ENCODE measurements at regions not wholly inside any gene's neighbourhood (a gene's known extent, or its start where the extent isn't known, plus 50 kb on each side); places are given as distances from the start of the nearest gene placed in this dataset.
"Not testable (repeated sequence)": the region's sequence is repeated elsewhere in the genome, so short reads cannot be mapped to it uniquely, and the experiment has no call there.

GRCh38 chr3:176628101-176628639 lies 569.1 kb downstream of the TBL1XR1 start:
- Histone ChIP-seq H3K27ac (ENCODE audit: low read depth, low read length) (no peak overlapping the region), H3K27me3 (ENCODE audit: control insufficient read depth, insufficient read depth, low read length) (no peaks in the 10 kb centered on the region), H3K36me3 (ENCODE audit: control insufficient read depth, insufficient read depth, low read length) (no peaks in the 10 kb centered on the region), H3K9ac (ENCODE audit: low read depth, low read length) (no peak overlapping the region), H3K4me1 (ENCODE audit: control insufficient read depth, insufficient read depth, low read length) (peaks cover 5% of the 10 kb centered on the region), H3K9me3 (ENCODE audit: control insufficient read depth, insufficient read depth, low read length) (no peaks in the 10 kb centered on the region), H3K4me3 (ENCODE audit: low read depth, low read length) (no peak overlapping the region)

GRCh38 chr3:176623468-176624150 lies 573.7 kb downstream of the TBL1XR1 start:
- no peaks in the 10 kb centered on the region for H3K4me1 ChIP-seq (ENCODE audit: control insufficient read depth, insufficient read depth, low read length)
- H3K9me3 ChIP-seq (ENCODE audit: control insufficient read depth, insufficient read depth, low read length): no peaks in the 10 kb centered on the region
- H3K27me3 ChIP-seq (ENCODE audit: control insufficient read depth, insufficient read depth, low read length): no peaks in the 10 kb centered on the region
- H3K36me3 ChIP-seq (ENCODE audit: control insufficient read depth, insufficient read depth, low read length): no peaks in the 10 kb centered on the region
- no peak overlapping the region for H3K4me3 ChIP-seq (ENCODE audit: low read depth, low read length)
- H3K9ac ChIP-seq (ENCODE audit: low read depth, low read length): no peak overlapping the region
- no peak overlapping the region for H3K27ac ChIP-seq (ENCODE audit: low read depth, low read length)

- no peaks in the 10 kb centered on the region for H3K9me3 ChIP-seq (ENCODE audit: control insufficient read depth, insufficient read depth, low read length)
- no peaks in the 10 kb centered on the region for H3K27me3 ChIP-seq (ENCODE audit: control insufficient read depth, insufficient read depth, low read length)
- H3K27ac ChIP-seq (ENCODE audit: low read depth, low read length): no peak overlapping the region
- H3K9ac ChIP-seq (ENCODE audit: low read depth, low read length): no peak overlapping the region
- H3K4me3 ChIP-seq (ENCODE audit: low read depth, low read length): no peak overlapping the region
- no peaks in the 10 kb centered on the region for H3K4me1 ChIP-seq (ENCODE audit: control insufficient read depth, insufficient read depth, low read length)
- H3K36me3 ChIP-seq (ENCODE audit: control insufficient read depth, insufficient read depth, low read length): no peaks in the 10 kb centered on the region
Observed at GRCh38 chr3:176619833-176620232, 577.4 kb downstream of the TBL1XR1 start.

DNA sequence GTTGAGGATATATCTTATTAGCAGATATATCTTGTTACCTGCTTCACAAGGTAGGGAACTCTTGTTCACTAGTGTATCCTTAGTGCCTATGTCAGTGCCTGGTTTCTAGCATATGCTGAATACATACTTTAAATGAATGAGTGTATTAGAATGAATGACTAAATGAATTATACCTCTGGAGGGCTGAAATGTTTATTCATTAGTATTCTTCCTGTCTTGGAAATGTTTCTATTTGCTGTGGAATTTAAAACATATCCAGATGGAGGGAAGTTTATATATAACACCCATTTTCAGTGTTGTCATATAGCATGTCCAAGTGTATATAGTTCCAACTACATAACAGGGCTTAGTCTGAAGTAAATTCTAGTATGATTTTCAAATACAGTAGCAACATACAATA lies 581.5 kb downstream of the TBL1XR1 start:
- Histone ChIP-seq H3K4me3 (ENCODE audit: low read depth, low read length) (no peak overlapping the region), H3K9me3 (ENCODE audit: control insufficient read depth, insufficient read depth, low read length) (no peaks in the 10 kb centered on the region), H3K9ac (ENCODE audit: low read depth, low read length) (no peak overlapping the region), H3K27me3 (ENCODE audit: control insufficient read depth, insufficient read depth, low read length) (no peaks in the 10 kb centered on the region), H3K36me3 (ENCODE audit: control insufficient read depth, insufficient read depth, low read length) (no peaks in the 10 kb centered on the region), H3K27ac (ENCODE audit: low read depth, low read length) (no peak overlapping the region), H3K4me1 (ENCODE audit: control insufficient read depth, insufficient read depth, low read length) (no peaks in the 10 kb centered on the region)

GRCh38 chr3:176611703-176612102 lies 585.6 kb downstream of the TBL1XR1 start:
- Histone ChIP-seq H3K9ac (ENCODE audit: low read depth, low read length) (no peak overlapping the region), H3K4me1 (ENCODE audit: control insufficient read depth, insufficient read depth, low read length) (no peaks in the 10 kb centered on the region), H3K9me3 (ENCODE audit: control insufficient read depth, insufficient read depth, low read length) (no peaks in the 10 kb centered on the region), H3K36me3 (ENCODE audit: control insufficient read depth, insufficient read depth, low read length) (no peaks in the 10 kb centered on the region), H3K27ac (ENCODE audit: low read depth, low read length) (no peak overlapping the region), H3K27me3 (ENCODE audit: control insufficient read depth, insufficient read depth, low read length) (no peaks in the 10 kb centered on the region), H3K4me3 (ENCODE audit: low read depth, low read length) (no peak overlapping the region)

DNA sequence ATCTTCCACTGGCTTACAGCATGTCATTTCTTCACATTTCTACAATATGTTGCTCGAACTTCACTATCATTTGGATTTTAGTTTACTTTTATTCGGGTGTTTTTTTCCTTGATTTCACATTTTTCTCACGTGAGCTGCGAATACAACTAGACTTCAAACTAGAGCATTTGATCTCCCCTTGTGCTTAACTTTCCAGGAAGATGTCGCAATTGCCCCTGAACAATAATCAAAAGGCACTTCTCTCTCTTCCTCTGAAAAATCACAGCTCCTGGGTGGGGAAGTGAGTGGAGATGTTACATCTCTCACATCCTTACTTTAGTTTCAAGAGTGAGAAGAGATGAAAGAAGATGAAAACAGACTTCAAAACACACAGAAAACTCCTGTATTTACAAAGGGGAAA lies 587.9 kb downstream of the TBL1XR1 start:
- Histone ChIP-seq H3K36me3 (ENCODE audit: control insufficient read depth, insufficient read depth, low read length) (no peaks in the 10 kb centered on the region), H3K4me1 (ENCODE audit: control insufficient read depth, insufficient read depth, low read length) (no peaks in the 10 kb centered on the region), H3K9ac (ENCODE audit: low read depth, low read length) (no peak overlapping the region), H3K4me3 (ENCODE audit: low read depth, low read length) (no peak overlapping the region), H3K27ac (ENCODE audit: low read depth, low read length) (no peak overlapping the region), H3K27me3 (ENCODE audit: control insufficient read depth, insufficient read depth, low read length) (no peaks in the 10 kb centered on the region), H3K9me3 (ENCODE audit: control insufficient read depth, insufficient read depth, low read length) (no peaks in the 10 kb centered on the region)

GRCh38 chr3:176605553-176605952 lies 591.7 kb downstream of the TBL1XR1 start:
- H3K9me3 ChIP-seq (ENCODE audit: control insufficient read depth, insufficient read depth, low read length): not testable (repeated sequence)

GRCh38 chr3:176595307-176595706 lies 602.0 kb downstream of the TBL1XR1 start:
- no peaks in the 10 kb centered on the region for H3K36me3 ChIP-seq (ENCODE audit: control insufficient read depth, insufficient read depth, low read length)
- no peaks in the 10 kb centered on the region for H3K27me3 ChIP-seq (ENCODE audit: control insufficient read depth, insufficient read depth, low read length)
- H3K4me3 ChIP-seq (ENCODE audit: low read depth, low read length): no peak overlapping the region

More at GRCh38 chr3:176605553-176605952, 591.7 kb downstream of the TBL1XR1 start:
- H3K36me3 ChIP-seq (ENCODE audit: control insufficient read depth, insufficient read depth, low read length); H3K4me3 ChIP-seq (ENCODE audit: low read depth, low read length); H3K27me3 ChIP-seq (ENCODE audit: control insufficient read depth, insufficient read depth, low read length); H3K27ac ChIP-seq (ENCODE audit: low read depth, low read length); H3K9ac ChIP-seq (ENCODE audit: low read depth, low read length); H3K4me1 ChIP-seq (ENCODE audit: control insufficient read depth, insufficient read depth, low read length): not testable (repeated sequence)

DNA sequence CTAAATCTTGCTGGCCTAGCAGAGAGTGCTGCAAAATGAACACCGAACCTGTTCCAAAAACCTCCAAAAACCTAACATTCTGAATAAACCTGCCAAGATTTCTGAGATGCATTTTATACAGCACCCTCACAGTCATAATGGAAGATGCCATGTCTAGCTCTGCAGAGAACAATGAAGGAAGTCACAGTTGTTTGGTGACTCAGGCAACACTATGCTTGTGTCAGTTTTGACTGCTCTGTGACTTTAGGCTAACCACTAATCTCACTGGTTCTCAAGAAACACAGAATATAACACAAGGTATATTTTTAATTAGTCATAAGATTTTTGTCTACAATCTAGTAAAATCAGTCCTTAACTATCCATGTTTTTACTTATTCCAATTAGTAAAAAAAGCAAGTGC lies 606.6 kb downstream of the TBL1XR1 start:
- Histone ChIP-seq H3K9me3 (ENCODE audit: control insufficient read depth, insufficient read depth, low read length) (no peaks in the 10 kb centered on the region), H3K36me3 (ENCODE audit: control insufficient read depth, insufficient read depth, low read length) (no peaks in the 10 kb centered on the region), H3K4me3 (ENCODE audit: low read depth, low read length) (no peak overlapping the region), H3K27me3 (ENCODE audit: control insufficient read depth, insufficient read depth, low read length) (no peaks in the 10 kb centered on the region), H3K9ac (ENCODE audit: low read depth, low read length) (no peak overlapping the region), H3K4me1 (ENCODE audit: control insufficient read depth, insufficient read depth, low read length) (no peaks in the 10 kb centered on the region; the same call in 1 of the 2 replicates), H3K27ac (ENCODE audit: low read depth, low read length) (no peak overlapping the region)

More at GRCh38 chr3:176595307-176595706, 602.0 kb downstream of the TBL1XR1 start:
- no peaks in the 10 kb centered on the region; the same call in 1 of the 2 replicates for H3K4me1 ChIP-seq (ENCODE audit: control insufficient read depth, insufficient read depth, low read length)
- no peak overlapping the region for H3K9ac ChIP-seq (ENCODE audit: low read depth, low read length)
- no peak overlapping the region for H3K27ac ChIP-seq (ENCODE audit: low read depth, low read length)
- H3K9me3 ChIP-seq (ENCODE audit: control insufficient read depth, insufficient read depth, low read length): no peaks in the 10 kb centered on the region

DNA sequence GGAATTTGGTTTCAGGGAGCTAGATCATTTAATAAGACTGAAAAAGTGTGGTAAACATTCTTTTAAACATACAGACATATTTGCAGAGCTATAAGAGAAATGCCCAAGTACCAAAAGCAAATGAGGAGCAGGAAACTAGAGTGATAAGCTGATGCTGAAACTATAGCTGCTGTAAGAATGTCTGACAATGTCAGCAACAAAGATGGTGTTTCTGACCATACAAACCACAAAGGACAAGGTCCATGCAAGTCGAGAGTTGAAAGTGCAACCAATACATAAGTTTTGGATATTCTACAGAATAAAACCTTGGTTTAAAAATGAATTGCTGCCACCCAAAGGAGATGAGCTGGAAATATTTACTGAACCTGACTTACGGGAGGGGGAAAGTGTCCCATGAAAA lies 610.2 kb downstream of the TBL1XR1 start:
- H3K4me3 ChIP-seq (ENCODE audit: low read depth, low read length): no peak overlapping the region
- H3K9me3 ChIP-seq (ENCODE audit: control insufficient read depth, insufficient read depth, low read length): no peaks in the 10 kb centered on the region
- H3K27me3 ChIP-seq (ENCODE audit: control insufficient read depth, insufficient read depth, low read length): no peaks in the 10 kb centered on the region
- no peaks in the 10 kb centered on the region for H3K36me3 ChIP-seq (ENCODE audit: control insufficient read depth, insufficient read depth, low read length)
- no peak overlapping the region for H3K9ac ChIP-seq (ENCODE audit: low read depth, low read length)
- no peaks in the 10 kb centered on the region for H3K4me1 ChIP-seq (ENCODE audit: control insufficient read depth, insufficient read depth, low read length)
- no peak overlapping the region for H3K27ac ChIP-seq (ENCODE audit: low read depth, low read length)

GRCh38 chr3:176584413-176585176 lies 612.7 kb downstream of the TBL1XR1 start:
- Histone ChIP-seq H3K27me3 (ENCODE audit: control insufficient read depth, insufficient read depth, low read length) (no peaks in the 10 kb centered on the region), H3K36me3 (ENCODE audit: control insufficient read depth, insufficient read depth, low read length) (no peaks in the 10 kb centered on the region), H3K9ac (ENCODE audit: low read depth, low read length) (no peak overlapping the region), H3K9me3 (ENCODE audit: control insufficient read depth, insufficient read depth, low read length) (no peaks in the 10 kb centered on the region), H3K27ac (ENCODE audit: low read depth, low read length) (no peak overlapping the region), H3K4me3 (ENCODE audit: low read depth, low read length) (no peak overlapping the region), H3K4me1 (ENCODE audit: control insufficient read depth, insufficient read depth, low read length) (no peaks in the 10 kb centered on the region)

Data from HUES48 (cell line).